Body of pancreas (tissue), 4 donors: ENCODE measurements at regions not wholly inside any gene's neighbourhood (a gene's known extent, or its start where the extent isn't known, plus 50 kb on each side); places are given as distances from the start of the nearest gene placed in this dataset.

Experiments
- ATAC-seq: fragments of 150-250 bp; one replicate; pipeline ENCODE4 v1.9.1; 2016
- DNase-seq, 4 donors: peaks; one replicate each; pipeline ENCODE4 v3.0.0-alpha.2; 2019
- H3K27ac ChIP-seq, 4 donors: fragments of 200-600 bp; sonication (generic); 1 replicate in 3 of 4; 2 replicates in 1 of 4; pipeline versions ENCODE4 v1.5.1 to v1.6.1; 2016 to 2019; ENCODE audit warnings: mild to moderate bottlenecking in 1 of 4, mixed read lengths in 1 of 4, moderate library complexity in 1 of 4
- H3K27me3 ChIP-seq, 2 donors: fragments of 200-600 bp; sonication (generic); one replicate each; pipeline ENCODE4 v1.6.0; 2016; ENCODE audit warnings: mild to moderate bottlenecking in 1 of 2
- H3K36me3 ChIP-seq, 2 donors: fragments of 200-600 bp; sonication (generic); replicated peaks in 1 of 2; 2 replicates each; pipeline ENCODE4 v1.5.1; 2016; ENCODE audit warnings: low read depth in 2 of 2; ENCODE audit not compliant: insufficient read depth in 1 of 2
- H3K4me1 ChIP-seq: fragments of 200-600 bp; sonication (generic); one replicate; pipeline ENCODE4 v1.6.0; 2016
- H3K4me3 ChIP-seq, 2 donors: fragments of 200-600 bp; sonication (generic); 1 replicate in 1 of 2; 2 replicates in 1 of 2; pipeline ENCODE4 v1.5.1; 2016 to 2019
- H3K9me3 ChIP-seq, 3 donors: fragments of 200-600 bp; sonication (generic); 1 replicate in 2 of 3; 2 replicates in 1 of 3; pipeline ENCODE4 v1.5.1; 2016
- CTCF ChIP-seq, 7 experiments: fragments of 450-650 bp in 4 of 7; fragments of 200-600 bp in 3 of 7; sonication (generic) in 3 of 7; IDR thresholded peaks; one replicate each; pipeline ENCODE4 v1.5.1; 2016 to 2019; ENCODE audit warnings: antibody characterized with exemption in 7 of 7
- POLR2A ChIP-seq, 3 donors: fragments of 450-650 bp; IDR thresholded peaks; one replicate each; pipeline ENCODE4 v1.6.1; 2016; ENCODE audit warnings: antibody characterized with exemption in 3 of 3, mild to moderate bottlenecking in 2 of 3
- WGBS, 2 donors: methylation state at CpG; one replicate each; pipeline ENCODE4 v1.1.5; 2017; 5-methylcytosine and 5-hydroxymethylcytosine counted together
- intact Hi-C: fragments of 100-400 bp; cut with DNase I; formaldehyde crosslinking; loops from one replicate; pipeline ENCODE4 v1.15.1; 2023

- ATAC-seq, result no peak
- Histone ChIP-seq H3K36me3 (no peaks in the 10 kb centered on the region), H3K4me3 (no peak overlapping the region), H3K27me3 (no peaks in the 10 kb centered on the region), H3K27ac (no peak overlapping the region), H3K9me3 (no peaks in the 10 kb centered on the region), H3K4me1 (no peaks in the 10 kb centered on the region)
- TF ChIP-seq POLR2A (IDR thresholded peaks at IDR 0.05) (no peak), CTCF (IDR thresholded peaks at IDR 0.05) (no peak)
- DNase-seq, result no peak
- intact Hi-C loops, result loop anchor here (10.0 kb wide), 1 partner anchor 830 kb away; no protein-coding TSS in a partner anchor
- WGBS, 2 donors, result 75 to 78% methylated on average over 4 of the region's 4 CpGs
Observed at GRCh38 chr21:26715116-26715515, 130.1 kb downstream of the ADAMTS1 start.

DNA sequence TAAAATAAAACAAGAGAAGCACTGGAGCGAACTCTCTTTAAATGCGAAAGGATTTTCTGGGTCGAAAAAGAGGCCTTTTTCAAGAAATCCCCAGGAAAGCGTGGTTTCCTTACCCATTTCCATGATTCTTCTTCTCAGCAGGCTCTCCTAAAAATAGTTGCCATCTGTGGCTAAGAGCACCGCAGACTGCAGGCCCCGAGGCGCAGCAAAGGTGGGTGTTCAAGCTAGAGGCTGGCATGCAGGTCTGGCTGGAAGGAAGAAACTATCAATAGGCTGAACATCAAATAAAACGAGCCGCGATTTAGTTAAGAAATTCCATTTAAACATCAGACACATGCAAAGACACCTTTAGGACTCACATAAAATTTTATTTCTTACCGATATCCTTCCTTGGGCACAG lies 135.1 kb downstream of the ADAMTS1 start:
- intact Hi-C loops, result loop anchor here (10.0 kb wide), 1 partner anchor 825 kb away; no protein-coding TSS in a partner anchor
- ATAC-seq, result no peak
- TF ChIP-seq POLR2A (IDR thresholded peaks at IDR 0.05), result no peak
- no peak for TF ChIP-seq CTCF (IDR thresholded peaks at IDR 0.05)
- WGBS, 2 donors, result 67 to 83% methylated on average over 11 of the region's 11 CpGs
- Histone ChIP-seq H3K4me1 (no peaks in the 10 kb centered on the region), H3K9me3 (no peaks in the 10 kb centered on the region), H3K27ac (no peak overlapping the region), H3K27me3 (no peaks in the 10 kb centered on the region), H3K36me3 (no peaks in the 10 kb centered on the region), H3K4me3 (no peak overlapping the region)
- no peak for DNase-seq

DNA sequence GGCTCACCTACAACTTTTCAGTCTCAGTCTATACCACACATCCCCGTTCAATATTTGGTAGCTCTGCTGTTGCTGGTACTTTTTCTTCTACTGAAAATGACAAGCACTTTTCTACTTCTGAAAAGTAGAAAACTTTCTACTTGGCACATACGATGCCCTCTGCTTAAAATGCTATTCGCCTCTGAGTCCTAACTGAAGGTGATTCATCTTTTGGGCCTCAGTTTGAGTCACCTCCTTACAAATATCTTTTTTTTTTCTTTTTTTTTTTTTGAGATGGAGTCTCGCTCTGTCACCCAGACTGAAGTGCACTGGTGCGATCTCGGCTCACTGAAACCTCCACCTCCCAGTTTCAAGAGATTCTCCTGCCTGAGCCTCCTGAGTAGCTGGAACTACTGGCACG lies 136.0 kb upstream of the CYYR1 start:
- no peaks in the 10 kb centered on the region for H3K9me3 ChIP-seq
- no peak for ATAC-seq
- H3K4me1 ChIP-seq, result no peaks in the 10 kb centered on the region
- H3K27ac ChIP-seq, result no peak overlapping the region
- no peaks in the 10 kb centered on the region for H3K36me3 ChIP-seq
- no peak overlapping the region for H3K4me3 ChIP-seq
- 84 to 90% methylated on average over 7 of the region's 7 CpGs for WGBS, 2 donors
- TF ChIP-seq POLR2A (IDR thresholded peaks at IDR 0.05), result no peak
- TF ChIP-seq CTCF (IDR thresholded peaks at IDR 0.05), result no peak
- intact Hi-C loops, result no loop called here
- H3K27me3 ChIP-seq, result no peaks in the 10 kb centered on the region
- no peak for DNase-seq

DNA sequence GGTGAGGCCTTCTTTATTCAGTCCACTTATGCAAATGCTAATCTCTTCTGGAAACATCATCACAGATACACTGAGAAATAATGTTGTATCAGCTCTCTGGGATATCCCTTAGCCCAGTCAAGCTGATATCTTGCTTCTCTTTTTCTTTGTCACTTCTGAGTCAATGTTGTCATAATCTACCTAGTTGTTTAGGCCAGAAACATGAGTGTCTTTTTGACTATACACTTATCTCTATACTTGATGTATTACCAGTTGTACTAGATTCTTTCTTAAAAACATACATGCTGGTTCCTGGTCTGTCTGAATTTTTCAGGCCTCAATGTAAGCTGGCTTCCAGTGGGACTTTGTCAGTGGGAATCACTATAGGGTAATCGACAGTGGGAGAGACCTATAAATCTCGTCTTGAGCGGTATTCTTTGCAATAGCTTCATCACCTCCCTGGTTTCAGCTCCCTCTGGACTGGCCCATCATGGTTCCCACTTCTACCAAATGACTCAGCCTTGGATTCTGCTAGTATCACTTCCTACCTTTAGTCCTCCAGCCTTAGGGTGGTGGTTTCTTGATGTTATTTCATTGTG lies 135.2 kb upstream of the CYYR1 start:
- no peaks in the 10 kb centered on the region for H3K36me3 ChIP-seq
- TF ChIP-seq CTCF (IDR thresholded peaks at IDR 0.05), result no peak
- TF ChIP-seq POLR2A (IDR thresholded peaks at IDR 0.05), result no peak
- no peak overlapping the region for H3K4me3 ChIP-seq
- H3K27ac ChIP-seq, result no peak overlapping the region
- no peaks in the 10 kb centered on the region for H3K4me1 ChIP-seq
- intact Hi-C loops, result no loop called here
- DNase-seq (no peak), ATAC-seq (no peak)
- no peaks in the 10 kb centered on the region for H3K9me3 ChIP-seq
- WGBS, 2 donors, result 80 to 86% methylated on average over 3 of the region's 3 CpGs
- H3K27me3 ChIP-seq, result no peaks in the 10 kb centered on the region

- H3K27ac ChIP-seq, result no peak overlapping the region
- H3K4me1 ChIP-seq, result no peaks in the 10 kb centered on the region
- DNase-seq (no peak), ATAC-seq (no peak)
- H3K4me3 ChIP-seq, result no peak overlapping the region
- no peaks in the 10 kb centered on the region for H3K9me3 ChIP-seq
- WGBS, 2 donors, result 70 to 85% methylated on average over 2 of the region's 2 CpGs
- no peak for TF ChIP-seq POLR2A (IDR thresholded peaks at IDR 0.05)
- TF ChIP-seq CTCF (IDR thresholded peaks at IDR 0.05), result no peak
- intact Hi-C loops, result no loop called here
- no peaks in the 10 kb centered on the region for H3K27me3 ChIP-seq
- no peaks in the 10 kb centered on the region for H3K36me3 ChIP-seq
Observed at GRCh38 chr21:26707246-26707645, 134.2 kb upstream of the CYYR1 start.
